Endodermal cell (in vitro differentiated cells): ENCODE measurements at regions not wholly inside any gene's neighbourhood (a gene's known extent, or its start where the extent isn't known, plus 50 kb on each side); places are given as distances from the start of the nearest gene placed in this dataset.

Source experiments
- DNase-seq: peaks from one replicate; pipeline ENCODE4 v3.0.0-alpha.2; 2017
- H3K27ac ChIP-seq: 2 replicates; pipeline ENCODE4 v1.5.1; 2013; ENCODE audit warnings: mild to moderate bottlenecking, low read depth, low read length, moderate library complexity
- H3K27me3 ChIP-seq: 2 replicates; pipeline ENCODE4 v1.6.1; 2013; ENCODE audit warnings: mild to moderate bottlenecking, low read length, moderate library complexity; ENCODE audit not compliant: insufficient read depth, control insufficient read depth, poor library complexity, severe bottlenecking
- H3K36me3 ChIP-seq: 2 replicates; pipeline ENCODE4 v1.7.0; 2013; ENCODE audit warnings: mild to moderate bottlenecking, low read length, moderate library complexity; ENCODE audit not compliant: control insufficient read depth, insufficient read depth
- H3K4me1 ChIP-seq: one replicate; pipeline ENCODE4 v1.7.0; 2013; ENCODE audit warnings: low read length; ENCODE audit not compliant: control insufficient read depth, insufficient read depth
- H3K4me3 ChIP-seq: 2 replicates; pipeline ENCODE4 v1.5.1; 2013; ENCODE audit warnings: mild to moderate bottlenecking, low read length, moderate library complexity
- H3K9ac ChIP-seq: 2 replicates; pipeline ENCODE4 v1.6.1; 2013; ENCODE audit warnings: mild to moderate bottlenecking, low read length, moderate library complexity; ENCODE audit not compliant: poor library complexity, severe bottlenecking; ENCODE audit errors: extremely low read depth
- H3K9me3 ChIP-seq: 2 replicates; pipeline ENCODE4 v1.6.1; 2013; ENCODE audit warnings: mild to moderate bottlenecking, low read length, moderate library complexity; ENCODE audit not compliant: control insufficient read depth
- H3K27ac Mint-ChIP-seq: 2 replicates; pipeline ENCODE4 v1.8.0; 2020; ENCODE audit warnings: mixed read lengths
- H3K27me3 Mint-ChIP-seq: 2 replicates; pipeline ENCODE4 v1.8.0; 2021; ENCODE audit warnings: mild to moderate bottlenecking, mixed read lengths; ENCODE audit not compliant: insufficient read depth
- H3K36me3 Mint-ChIP-seq: 2 replicates; pipeline ENCODE4 v1.8.0; 2020; ENCODE audit warnings: low read depth, mixed read lengths
- H3K4me1 Mint-ChIP-seq: 2 replicates; pipeline ENCODE4 v1.8.0; 2020; ENCODE audit warnings: mixed read lengths
- H3K4me3 Mint-ChIP-seq: 2 replicates; pipeline ENCODE4 v1.8.0; 2020; ENCODE audit warnings: mild to moderate bottlenecking, moderate library complexity, mixed read lengths
- H3K9me3 Mint-ChIP-seq: 2 replicates; pipeline ENCODE4 v1.8.0; 2020; ENCODE audit warnings: mild to moderate bottlenecking, mixed read lengths
- CTCF ChIP-seq: fragments of 200-600 bp; sonication (generic); conservative IDR thresholded peaks from 2 replicates; pipeline ENCODE4 v1.5.0; 2021; ENCODE audit warnings: antibody characterized with exemption, mild to moderate bottlenecking
- WGBS, 2 experiments: methylation state at CpG; one replicate each; pipeline versions ENCODE4 v1.1.5 to v1.1.7; 2013; ENCODE audit warnings: missing lambda C conversion rate in 2 of 2, mixed read lengths in 1 of 2; ENCODE audit not compliant: insufficient coverage in 1 of 2, insufficient read length in 1 of 2; 5-methylcytosine and 5-hydroxymethylcytosine counted together

- H3K36me3 ChIP-seq: no peaks in the 10 kb centered on the region
- no peak overlapping the region for H3K27ac ChIP-seq
- TF ChIP-seq CTCF: no peak
- 87 to 89% methylated on average over 2 to 4 of the region's 4 CpGs for WGBS, 2 experiments
- H3K4me3 ChIP-seq: no peak overlapping the region
- H3K27me3 ChIP-seq: no peaks in the 10 kb centered on the region
- Mint-ChIP-seq H3K4me1 (peaks cover 2% of the 10 kb centered on the region), H3K36me3 (no peaks in the 10 kb centered on the region), H3K9me3 (no peaks in the 10 kb centered on the region), H3K4me3 (no peak overlapping the region), H3K27ac (no peak overlapping the region), H3K27me3 (peaks cover 3% of the 10 kb centered on the region)
- no peaks in the 10 kb centered on the region for H3K4me1 ChIP-seq
- H3K9ac ChIP-seq: no peak overlapping the region
- DNase-seq: no peak
- H3K9me3 ChIP-seq: no peaks in the 10 kb centered on the region
Observed at GRCh38 chr5:109611061-109611460, 78.7 kb upstream of the MAN2A1 start.

- Mint-ChIP-seq H3K36me3 (no peaks in the 10 kb centered on the region), H3K4me3 (no peak overlapping the region), H3K27ac (no peak overlapping the region), H3K9me3 (no peaks in the 10 kb centered on the region), H3K4me1 (peaks cover 2% of the 10 kb centered on the region), H3K27me3 (peaks cover 3% of the 10 kb centered on the region)
- Histone ChIP-seq H3K27ac (no peak overlapping the region), H3K27me3 (no peaks in the 10 kb centered on the region), H3K9ac (no peak overlapping the region), H3K4me1 (no peaks in the 10 kb centered on the region), H3K36me3 (no peaks in the 10 kb centered on the region), H3K4me3 (no peak overlapping the region), H3K9me3 (no peaks in the 10 kb centered on the region)
- DNase-seq: no peak
- TF ChIP-seq CTCF: no peak
- 83 to 100% methylated on average over 1 to 3 of the region's 3 CpGs for WGBS, 2 experiments
Observed at GRCh38 chr5:109610581-109610980, 79.1 kb upstream of the MAN2A1 start.

GRCh38 chr5:109605207-109605730, 84.5 kb upstream of the MAN2A1 start:
- H3K36me3 Mint-ChIP-seq: no peaks in the 10 kb centered on the region
- peaks cover 3% of the 10 kb centered on the region for H3K4me1 Mint-ChIP-seq
- no peak overlapping the region for H3K4me3 Mint-ChIP-seq
- no peak overlapping the region for H3K27ac ChIP-seq
- WGBS, 2 experiments: 97% methylated on average over 3 of the region's 3 CpGs; no CpG with 5 or more reads in 1 of the 2 experiments
- no peaks in the 10 kb centered on the region for H3K9me3 Mint-ChIP-seq
- no peak overlapping the region for H3K4me3 ChIP-seq
- no peak for TF ChIP-seq CTCF
- DNase-seq: no peak
- no peaks in the 10 kb centered on the region for H3K4me1 ChIP-seq
- H3K27me3 ChIP-seq: no peaks in the 10 kb centered on the region
- peaks cover 2% of the 10 kb centered on the region for H3K27me3 Mint-ChIP-seq
- H3K36me3 ChIP-seq: no peaks in the 10 kb centered on the region
- no peak overlapping the region for H3K27ac Mint-ChIP-seq
- no peak overlapping the region for H3K9ac ChIP-seq
- H3K9me3 ChIP-seq: no peaks in the 10 kb centered on the region
